Transverse colon (tissue), 3 donors: ENCODE measurements at regions not wholly inside any gene's neighbourhood (a gene's known extent, or its start where the extent isn't known, plus 50 kb on each side); places are given as distances from the start of the nearest gene placed in this dataset.

ENCODE experiments used
- EP300 ChIP-seq: sonication (generic); formaldehyde crosslinking; IDR thresholded peaks from one replicate; pipeline ENCODE4 v1.6.1; 2017; ENCODE audit warnings: antibody characterized with exemption, low read depth
- POLR2A ChIP-seq: fragments of 450-650 bp; IDR thresholded peaks from one replicate; pipeline ENCODE4 v1.6.1; 2016; ENCODE audit warnings: antibody characterized with exemption, mild to moderate bottlenecking, moderate library complexity
- TF ChIP-seq, protein P1 (sequence below), 5 experiments: fragments of 200-600 bp in 3 of 5; fragments of 450-650 bp in 2 of 5; sonication (generic) in 3 of 5; IDR thresholded peaks; 1 replicate in 2 of 5; 2 replicates in 3 of 5; pipeline ENCODE4 v1.5.1; 2016 to 2017; ENCODE audit warnings: antibody characterized with exemption in 5 of 5, inconsistent platforms in 3 of 5, mild to moderate bottlenecking in 2 of 5, moderate library complexity in 1 of 5

DNA sequence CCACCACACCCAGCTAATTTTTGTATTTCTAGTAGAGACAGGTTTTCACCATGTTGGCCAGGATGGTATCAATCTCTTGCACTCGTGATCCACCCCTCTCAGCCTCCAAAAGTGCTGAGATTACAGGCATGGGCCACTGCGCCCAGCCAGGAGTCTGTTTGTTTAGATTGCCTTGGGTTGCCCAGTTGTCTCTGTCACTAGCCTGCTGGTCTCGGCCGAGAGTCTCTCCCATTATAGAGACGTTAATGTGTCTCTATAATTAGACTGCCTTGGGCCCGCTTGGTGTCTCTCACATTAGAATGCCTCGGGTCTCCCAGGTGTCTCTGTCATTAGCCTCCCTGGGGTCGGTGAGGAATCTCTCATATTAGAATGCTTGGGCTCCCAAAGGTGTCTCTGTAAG lies 1533.6 kb downstream of the UQCRFS1 start:
- TF ChIP-seq POLR2A (no peak), EP300 (no peak)
- TF ChIP-seq, protein P1, sequence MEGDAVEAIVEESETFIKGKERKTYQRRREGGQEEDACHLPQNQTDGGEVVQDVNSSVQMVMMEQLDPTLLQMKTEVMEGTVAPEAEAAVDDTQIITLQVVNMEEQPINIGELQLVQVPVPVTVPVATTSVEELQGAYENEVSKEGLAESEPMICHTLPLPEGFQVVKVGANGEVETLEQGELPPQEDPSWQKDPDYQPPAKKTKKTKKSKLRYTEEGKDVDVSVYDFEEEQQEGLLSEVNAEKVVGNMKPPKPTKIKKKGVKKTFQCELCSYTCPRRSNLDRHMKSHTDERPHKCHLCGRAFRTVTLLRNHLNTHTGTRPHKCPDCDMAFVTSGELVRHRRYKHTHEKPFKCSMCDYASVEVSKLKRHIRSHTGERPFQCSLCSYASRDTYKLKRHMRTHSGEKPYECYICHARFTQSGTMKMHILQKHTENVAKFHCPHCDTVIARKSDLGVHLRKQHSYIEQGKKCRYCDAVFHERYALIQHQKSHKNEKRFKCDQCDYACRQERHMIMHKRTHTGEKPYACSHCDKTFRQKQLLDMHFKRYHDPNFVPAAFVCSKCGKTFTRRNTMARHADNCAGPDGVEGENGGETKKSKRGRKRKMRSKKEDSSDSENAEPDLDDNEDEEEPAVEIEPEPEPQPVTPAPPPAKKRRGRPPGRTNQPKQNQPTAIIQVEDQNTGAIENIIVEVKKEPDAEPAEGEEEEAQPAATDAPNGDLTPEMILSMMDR (IDR thresholded peaks at IDR 0.05) = no peak
